ENCODE measurements at regions not wholly inside any gene's neighbourhood (a gene's known extent, or its start where the extent isn't known, plus 50 kb on each side); places are given as distances from the start of the nearest gene placed in this dataset.

GRCh38 chr16:22678311-22678710 lies 135.7 kb upstream of the HS3ST2 start:
- 100% methylated on average over 1 of the region's 2 CpGs for WGBS (ENCODE audit: insufficient coverage)
- Histone ChIP-seq H3K4me1 (ENCODE audit: control insufficient read depth in 1 of 2, insufficient read depth in 2 of 2, low read length in 2 of 2) (no peaks in the 10 kb centered on the region), H2AFZ (ENCODE audit: insufficient read depth, low read depth, low read length, poor library complexity, severe bottlenecking) (no peak overlapping the region), H3K36me3 (replicated peaks in 1 of 2; ENCODE audit: control insufficient read depth in 1 of 2, insufficient read depth in 2 of 2, low read length in 2 of 2) (no peaks in the 10 kb centered on the region), H3K9me3 (replicated peaks in 1 of 2; ENCODE audit: control insufficient read depth in 1 of 2, insufficient read depth in 1 of 2, low read length in 2 of 2) (no peaks in the 10 kb centered on the region), H3K4me2 (replicated peaks; ENCODE audit: extremely low read depth, low read length, poor library complexity, severe bottlenecking) (no peak overlapping the region), H3K9ac (ENCODE audit: insufficient read depth, low read length, poor library complexity, severe bottlenecking) (no peak overlapping the region), H3K4me3 (replicated peaks in 1 of 3; ENCODE audit: low read depth in 2 of 3, low read length in 3 of 3) (no peak overlapping the region), H4K20me1 (ENCODE audit: insufficient read depth, low read length) (no peaks in the 10 kb centered on the region), H3K79me2 (ENCODE audit: insufficient read depth, low read length) (no peaks in the 10 kb centered on the region), H3K27ac (ENCODE audit: low read depth in 1 of 2, low read length in 2 of 2) (no peak overlapping the region), H3K27me3 (ENCODE audit: control insufficient read depth in 2 of 2, insufficient read depth in 2 of 2, low read length in 2 of 2) (peaks cover 5 to 24% of the 10 kb centered on the region in 2 donors)
- TF ChIP-seq CTCF (IDR thresholded peaks at IDR 0.05) = no peak
- intact Hi-C loops (cut with micrococcal nuclease) = loop anchor here in 1 of 2 donors (5.0 kb wide), 1 partner anchor 1491 kb away; no protein-coding TSS in a partner anchor
- H3K27ac Mint-ChIP-seq = no peak overlapping the region
- H3K36me3 Mint-ChIP-seq = no peaks in the 10 kb centered on the region
- H3K9me3 Mint-ChIP-seq = no peaks in the 10 kb centered on the region
- no peak for DNase-seq
- H3K4me1 Mint-ChIP-seq = no peaks in the 10 kb centered on the region
- peaks cover 4 to 8% (median 6%) of the 10 kb centered on the region in 3 donors for H3K27me3 Mint-ChIP-seq (ENCODE audit: low read depth in 3 of 3)
- no peak overlapping the region for H3K4me3 Mint-ChIP-seq

- DNase-seq = no peak
- H3K36me3 Mint-ChIP-seq = no peaks in the 10 kb centered on the region
- H3K4me2 ChIP-seq (replicated peaks; ENCODE audit: extremely low read depth, low read length, poor library complexity, severe bottlenecking) = no peak overlapping the region
- H3K9me3 Mint-ChIP-seq = peaks cover 0 to 3% (median 0%) of the 10 kb centered on the region in 7 donors
- WGBS (ENCODE audit: insufficient coverage) = 94% methylated on average over 14 of the region's 17 CpGs
- no peaks in the 10 kb centered on the region for H3K79me2 ChIP-seq (ENCODE audit: insufficient read depth, low read length)
- no peaks in the 10 kb centered on the region for H3K9me3 ChIP-seq (replicated peaks in 1 of 2; ENCODE audit: control insufficient read depth in 1 of 2, insufficient read depth in 1 of 2, low read length in 2 of 2)
- peak overlapping the region in 1 of 7 donors; percentile 21 for H3K27ac Mint-ChIP-seq
- H3K9ac ChIP-seq (ENCODE audit: insufficient read depth, low read length, poor library complexity, severe bottlenecking) = no peak overlapping the region
- H3K27me3 ChIP-seq (ENCODE audit: control insufficient read depth in 2 of 2, insufficient read depth in 2 of 2, low read length in 2 of 2) = peaks cover 5 to 24% of the 10 kb centered on the region in 2 donors
- no peaks in the 10 kb centered on the region for H4K20me1 ChIP-seq (ENCODE audit: insufficient read depth, low read length)
- H3K4me1 ChIP-seq (ENCODE audit: control insufficient read depth in 1 of 2, insufficient read depth in 2 of 2, low read length in 2 of 2) = no peaks in the 10 kb centered on the region
- H2AFZ ChIP-seq (ENCODE audit: insufficient read depth, low read depth, low read length, poor library complexity, severe bottlenecking) = no peak overlapping the region
- no peak overlapping the region for H3K4me3 Mint-ChIP-seq
- no peak overlapping the region for H3K4me3 ChIP-seq (replicated peaks in 1 of 3; ENCODE audit: low read depth in 2 of 3, low read length in 3 of 3)
- peaks cover 4% of the 10 kb centered on the region for H3K4me1 Mint-ChIP-seq
- no peak overlapping the region for H3K27ac ChIP-seq (ENCODE audit: low read depth in 1 of 2, low read length in 2 of 2)
- intact Hi-C loops (cut with micrococcal nuclease) = loop anchor here in 1 of 2 donors (2.0 kb wide), 1 partner anchor 13 kb away; no protein-coding TSS in a partner anchor
- H3K36me3 ChIP-seq (replicated peaks in 1 of 2; ENCODE audit: control insufficient read depth in 1 of 2, insufficient read depth in 2 of 2, low read length in 2 of 2) = no peaks in the 10 kb centered on the region
- no peak for TF ChIP-seq CTCF (IDR thresholded peaks at IDR 0.05)
- peaks cover 9 to 18% (median 11%) of the 10 kb centered on the region in 3 donors for H3K27me3 Mint-ChIP-seq (ENCODE audit: low read depth in 3 of 3)
Observed at GRCh38 chr16:22681554-22682291, 132.2 kb upstream of the HS3ST2 start.

Data from CD14-positive monocyte (primary cell).